ENCODE measurements at regions not wholly inside any gene's neighbourhood (a gene's known extent, or its start where the extent isn't known, plus 50 kb on each side); places are given as distances from the start of the nearest gene placed in this dataset.

DNA sequence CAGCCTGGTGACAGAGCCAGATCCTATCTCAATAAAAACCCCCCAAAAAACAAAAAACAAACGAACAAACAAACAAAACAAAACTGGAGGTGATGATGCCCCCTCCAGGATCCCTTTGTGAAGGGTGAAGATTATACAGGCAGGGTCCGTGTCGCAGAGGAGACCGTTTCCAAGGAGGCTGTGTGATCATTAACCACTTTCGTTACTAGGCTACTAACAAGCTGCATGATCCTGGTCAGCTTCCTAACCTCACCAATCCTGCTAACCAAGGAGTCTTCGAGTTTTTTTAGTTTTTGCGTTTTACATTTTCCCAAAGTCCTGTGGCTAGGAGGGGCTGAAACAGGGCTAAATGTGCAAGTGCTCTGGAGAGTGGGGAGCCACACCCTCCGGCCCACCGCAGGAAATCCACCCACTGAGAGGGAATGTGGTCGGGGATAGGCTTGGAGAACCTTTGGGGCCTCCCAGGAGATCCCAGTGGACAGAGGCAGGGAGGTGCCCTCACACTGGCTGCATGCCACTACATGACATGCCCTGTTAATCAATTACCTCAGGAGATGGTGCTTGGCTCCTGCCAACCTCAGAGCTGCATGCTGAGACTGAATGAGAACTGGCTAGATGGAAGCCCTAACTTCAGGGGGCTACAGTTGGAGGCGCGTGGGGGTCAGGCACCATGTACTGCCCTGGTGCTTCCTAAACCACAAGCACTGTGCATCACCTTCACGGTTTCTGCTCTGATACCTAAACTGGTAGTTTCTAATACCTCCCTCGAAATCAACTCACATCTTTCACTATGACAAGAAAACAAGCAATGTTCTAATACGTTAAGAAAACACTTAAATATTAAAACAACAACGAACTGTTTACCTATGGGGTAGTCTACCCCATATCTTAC lies 67.5 kb upstream of the RGPD5 start:
- TF ChIP-seq POLR2AphosphoS5 (IDR thresholded peaks at IDR 0.05), result no peak
- TF ChIP-seq, protein P1, sequence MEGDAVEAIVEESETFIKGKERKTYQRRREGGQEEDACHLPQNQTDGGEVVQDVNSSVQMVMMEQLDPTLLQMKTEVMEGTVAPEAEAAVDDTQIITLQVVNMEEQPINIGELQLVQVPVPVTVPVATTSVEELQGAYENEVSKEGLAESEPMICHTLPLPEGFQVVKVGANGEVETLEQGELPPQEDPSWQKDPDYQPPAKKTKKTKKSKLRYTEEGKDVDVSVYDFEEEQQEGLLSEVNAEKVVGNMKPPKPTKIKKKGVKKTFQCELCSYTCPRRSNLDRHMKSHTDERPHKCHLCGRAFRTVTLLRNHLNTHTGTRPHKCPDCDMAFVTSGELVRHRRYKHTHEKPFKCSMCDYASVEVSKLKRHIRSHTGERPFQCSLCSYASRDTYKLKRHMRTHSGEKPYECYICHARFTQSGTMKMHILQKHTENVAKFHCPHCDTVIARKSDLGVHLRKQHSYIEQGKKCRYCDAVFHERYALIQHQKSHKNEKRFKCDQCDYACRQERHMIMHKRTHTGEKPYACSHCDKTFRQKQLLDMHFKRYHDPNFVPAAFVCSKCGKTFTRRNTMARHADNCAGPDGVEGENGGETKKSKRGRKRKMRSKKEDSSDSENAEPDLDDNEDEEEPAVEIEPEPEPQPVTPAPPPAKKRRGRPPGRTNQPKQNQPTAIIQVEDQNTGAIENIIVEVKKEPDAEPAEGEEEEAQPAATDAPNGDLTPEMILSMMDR (IDR thresholded peaks at IDR 0.05), result no peak
- TF ChIP-seq POLR2A (IDR thresholded peaks at IDR 0.05), result no peak

Data from sigmoid colon (tissue), 4 donors.